Trophoblast cell (in vitro differentiated cells and primary cell): ENCODE measurements at regions not wholly inside any gene's neighbourhood (a gene's known extent, or its start where the extent isn't known, plus 50 kb on each side); places are given as distances from the start of the nearest gene placed in this dataset.

Source experiments
- DNase-seq, 2 donors: peaks; one replicate each; pipeline ENCODE4 v3.0.0-alpha.2; 2016
- H2AFZ ChIP-seq: 2 replicates; pipeline ENCODE4 v1.6.1; 2013; ENCODE audit warnings: low read length, moderate library complexity, mild to moderate bottlenecking; ENCODE audit not compliant: insufficient read depth, poor library complexity
- H2AK5ac ChIP-seq: 2 replicates; pipeline ENCODE4 v1.6.1; 2013; ENCODE audit warnings: mild to moderate bottlenecking, low read length
- H2BK120ac ChIP-seq: 2 replicates; pipeline ENCODE4 v1.6.1; 2013; ENCODE audit warnings: low read length, mild to moderate bottlenecking, moderate library complexity; ENCODE audit not compliant: insufficient read depth, poor library complexity
- H2BK12ac ChIP-seq: 2 replicates; pipeline ENCODE4 v1.6.1; 2013; ENCODE audit warnings: mild to moderate bottlenecking, low read length, moderate library complexity
- H2BK5ac ChIP-seq: 2 replicates; pipeline ENCODE4 v1.6.1; 2013; ENCODE audit warnings: low read length, low read depth, moderate library complexity, mild to moderate bottlenecking; ENCODE audit not compliant: poor library complexity
- H3K14ac ChIP-seq: 2 replicates; pipeline ENCODE4 v1.6.1; 2013; ENCODE audit warnings: mild to moderate bottlenecking, low read length
- H3K18ac ChIP-seq: 2 replicates; pipeline ENCODE4 v1.6.1; 2013; ENCODE audit warnings: mild to moderate bottlenecking, low read length
- H3K23ac ChIP-seq: 2 replicates; pipeline ENCODE4 v1.6.1; 2013; ENCODE audit warnings: low read length
- H3K27ac ChIP-seq: 2 replicates; pipeline ENCODE4 v1.5.1; 2013; ENCODE audit warnings: low read depth, mild to moderate bottlenecking, inconsistent platforms, low read length, moderate library complexity
- H3K27me3 ChIP-seq: 2 replicates; pipeline ENCODE4 v1.6.1; 2013; ENCODE audit warnings: inconsistent platforms, mild to moderate bottlenecking, low read length, moderate library complexity; ENCODE audit not compliant: insufficient read depth
- H3K36me3 ChIP-seq, 2 experiments: 1 replicate in 1 of 2; 2 replicates in 1 of 2; pipeline ENCODE4 v1.6.1; 2013; ENCODE audit warnings: low read length in 2 of 2, mild to moderate bottlenecking in 2 of 2, moderate library complexity in 1 of 2; ENCODE audit not compliant: insufficient read depth in 2 of 2, control insufficient read depth in 1 of 2
- H3K4ac ChIP-seq: 2 replicates; pipeline ENCODE4 v1.6.1; 2013; ENCODE audit warnings: low read depth, mild to moderate bottlenecking, low read length, moderate library complexity
- H3K4me1 ChIP-seq, 2 experiments: 1 replicate in 1 of 2; 2 replicates in 1 of 2; pipeline ENCODE4 v1.6.1; 2013; ENCODE audit warnings: low read length in 2 of 2, mild to moderate bottlenecking in 2 of 2, moderate library complexity in 1 of 2; ENCODE audit not compliant: insufficient read depth in 2 of 2, control insufficient read depth in 1 of 2
- H3K4me2 ChIP-seq: 2 replicates; pipeline ENCODE4 v1.6.1; 2013; ENCODE audit warnings: inconsistent platforms, mild to moderate bottlenecking, low read length, moderate library complexity
- H3K4me3 ChIP-seq: 2 replicates; pipeline ENCODE4 v1.5.1; 2013; ENCODE audit warnings: mild to moderate bottlenecking, low read depth, low read length, inconsistent platforms
- H3K79me1 ChIP-seq: one replicate; pipeline ENCODE4 v1.6.1; 2013; ENCODE audit warnings: low read length
- H3K79me2 ChIP-seq: 2 replicates; pipeline ENCODE4 v1.6.1; 2013; ENCODE audit warnings: low read length, mild to moderate bottlenecking; ENCODE audit not compliant: control insufficient read depth, insufficient read depth, poor library complexity
- H3K9ac ChIP-seq: 2 replicates; pipeline ENCODE4 v1.6.1; 2013; ENCODE audit warnings: mild to moderate bottlenecking, low read length
- H3K9me3 ChIP-seq: 2 replicates; pipeline ENCODE4 v1.6.1; 2013; ENCODE audit warnings: low read depth, mild to moderate bottlenecking, control low read depth, inconsistent platforms, low read length; ENCODE audit not compliant: insufficient read depth
- H4K12ac ChIP-seq: 2 replicates; pipeline ENCODE4 v1.6.1; 2013; ENCODE audit warnings: low read depth, mild to moderate bottlenecking, low read length, moderate library complexity
- H4K8ac ChIP-seq: 2 replicates; pipeline ENCODE4 v1.6.1; 2013; ENCODE audit warnings: low read depth, mild to moderate bottlenecking, low read length, moderate library complexity
- H4K91ac ChIP-seq: one replicate; pipeline ENCODE4 v1.6.1; 2013; ENCODE audit warnings: low read depth, mild to moderate bottlenecking, low read length, moderate library complexity
- WGBS: extraction: QIAGEN DNeasy Blood & Tissue Kit; methylation state at CpG from one replicate; pipeline ENCODE4 v1.1.7; 2013; ENCODE audit warnings: missing lambda C conversion rate; ENCODE audit not compliant: insufficient read length, insufficient coverage; ENCODE audit errors: extremely low coverage; 5-methylcytosine and 5-hydroxymethylcytosine counted together

DNA sequence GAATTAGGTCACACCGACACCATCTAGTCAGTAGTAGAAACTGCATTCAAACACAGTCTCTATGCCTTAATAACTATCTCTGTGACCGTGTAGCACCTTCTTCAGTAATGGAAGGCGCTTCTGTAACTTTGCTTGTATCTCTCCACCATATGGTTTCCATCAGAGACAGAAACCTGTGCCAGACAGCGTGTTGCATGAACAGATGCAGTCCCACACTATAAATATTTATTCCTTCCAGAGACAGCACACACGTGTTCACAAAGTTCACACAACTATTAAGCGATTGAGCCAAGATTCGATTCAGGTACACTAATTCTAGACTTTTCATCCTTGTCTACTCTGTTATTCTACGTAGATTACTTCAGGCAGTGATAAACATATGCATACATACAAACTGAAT lies 873.9 kb upstream of the MBL2 start:
- Histone ChIP-seq H3K4ac (no peak overlapping the region), H4K12ac (no peak overlapping the region), H3K9me3 (no peaks in the 10 kb centered on the region), H3K27ac (no peak overlapping the region), H3K4me2 (no peak overlapping the region), H2BK5ac (no peak overlapping the region), H3K14ac (no peak overlapping the region), H3K79me1 (no peaks in the 10 kb centered on the region), H3K9ac (no peak overlapping the region), H2BK120ac (no peak overlapping the region), H3K4me3 (no peak overlapping the region), H3K23ac (no peak overlapping the region), H3K18ac (no peak overlapping the region), H3K36me3 (no peaks in the 10 kb centered on the region), H3K79me2 (no peaks in the 10 kb centered on the region), H4K91ac (no peak overlapping the region), H2AK5ac (no peak overlapping the region), H3K27me3 (no peaks in the 10 kb centered on the region), H2AFZ (no peak overlapping the region), H3K4me1 (no peaks in the 10 kb centered on the region), H2BK12ac (no peak overlapping the region), H4K8ac (no peak overlapping the region)
- no peak for DNase-seq
- WGBS: no CpG with 5 or more reads among the region's 8 CpGs

DNA sequence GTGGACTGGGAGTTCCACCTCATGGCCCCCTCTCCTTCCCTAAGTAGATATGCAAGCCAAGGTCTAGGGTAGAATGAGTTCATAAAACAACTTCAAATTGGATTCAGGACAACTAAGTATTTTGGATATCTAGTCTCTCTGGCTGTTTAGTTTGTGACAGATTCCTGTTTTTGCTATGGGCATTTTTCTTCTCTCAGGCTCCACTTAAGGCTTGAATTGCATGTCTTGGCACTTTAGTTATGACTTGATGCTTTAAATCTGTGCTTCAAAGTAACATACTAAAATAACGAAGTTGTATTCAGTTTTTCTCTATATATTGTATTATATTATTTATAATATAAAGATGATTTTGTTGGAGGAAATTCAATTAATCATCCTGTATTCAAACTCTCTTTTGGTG lies 873.4 kb upstream of the MBL2 start:
- Histone ChIP-seq H2AK5ac (no peak overlapping the region), H3K9me3 (no peaks in the 10 kb centered on the region), H2BK120ac (no peak overlapping the region), H3K79me2 (no peaks in the 10 kb centered on the region), H3K79me1 (no peaks in the 10 kb centered on the region), H3K4me2 (no peak overlapping the region), H2AFZ (no peak overlapping the region), H3K14ac (no peak overlapping the region), H3K4ac (no peak overlapping the region), H4K8ac (no peak overlapping the region), H3K27ac (no peak overlapping the region), H3K23ac (no peak overlapping the region), H3K4me3 (no peak overlapping the region), H2BK5ac (no peak overlapping the region), H3K36me3 (no peaks in the 10 kb centered on the region), H3K9ac (no peak overlapping the region), H4K91ac (no peak overlapping the region), H4K12ac (peak overlapping the region; percentile 43), H3K4me1 (no peaks in the 10 kb centered on the region), H3K27me3 (no peaks in the 10 kb centered on the region), H3K18ac (no peak overlapping the region), H2BK12ac (no peak overlapping the region)
- no CpG with 5 or more reads among the region's 1 CpG for WGBS
- no peak for DNase-seq

DNA sequence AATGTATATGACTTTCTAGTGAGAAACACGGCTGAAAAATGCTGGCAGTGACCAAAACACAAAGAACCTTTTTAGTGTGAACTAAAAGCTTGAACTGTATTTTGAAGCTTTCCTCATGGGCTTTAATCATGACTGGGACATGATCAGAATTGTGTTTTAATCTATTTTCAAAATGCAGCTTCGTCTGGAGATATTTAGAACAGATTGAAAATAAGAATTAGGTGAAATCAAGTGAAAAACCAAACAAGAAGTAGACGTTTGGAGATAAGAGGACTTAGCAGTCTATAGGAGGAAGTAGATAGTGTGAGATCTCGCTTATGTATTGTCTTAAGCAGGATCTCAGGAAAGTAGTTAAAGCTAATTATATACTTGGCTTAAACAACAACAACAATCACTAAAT lies 865.4 kb upstream of the MBL2 start:
- Histone ChIP-seq H3K27ac (no peak overlapping the region), H3K4me3 (no peak overlapping the region), H3K4me2 (no peak overlapping the region), H3K4me1 (no peaks in the 10 kb centered on the region), H2AK5ac (no peak overlapping the region), H3K27me3 (no peaks in the 10 kb centered on the region), H3K9ac (no peak overlapping the region), H2BK5ac (no peak overlapping the region), H3K79me2 (no peaks in the 10 kb centered on the region), H3K79me1 (no peaks in the 10 kb centered on the region), H2BK120ac (no peak overlapping the region), H3K18ac (no peak overlapping the region), H3K36me3 (no peaks in the 10 kb centered on the region), H2AFZ (no peak overlapping the region), H3K4ac (no peak overlapping the region), H4K12ac (no peak overlapping the region), H3K23ac (no peak overlapping the region), H4K91ac (no peak overlapping the region), H3K14ac (no peak overlapping the region), H4K8ac (no peak overlapping the region), H3K9me3 (no peaks in the 10 kb centered on the region), H2BK12ac (no peak overlapping the region)
- no CpG with 5 or more reads among the region's 4 CpGs for WGBS
- DNase-seq: no peak

DNA sequence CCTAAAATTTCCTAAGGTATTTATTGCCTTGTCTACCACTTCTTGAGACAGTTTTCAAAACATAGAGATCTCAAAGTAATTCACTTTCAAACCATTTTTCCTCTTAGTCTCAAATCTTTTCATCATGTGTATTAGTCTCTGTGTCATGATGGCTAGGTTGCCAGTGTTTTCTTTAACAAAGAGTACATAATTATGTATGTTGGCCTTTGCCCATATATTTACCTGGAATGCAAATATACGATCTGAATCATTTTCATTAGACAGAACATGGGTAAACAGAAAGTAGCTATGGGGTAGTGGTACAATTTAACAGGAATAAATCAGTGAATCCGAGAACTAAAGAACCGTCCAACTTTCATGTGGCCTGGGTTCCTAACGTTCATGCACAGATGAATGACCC lies 852.1 kb upstream of the MBL2 start:
- no peak overlapping the region for H2BK120ac ChIP-seq
- H3K4ac ChIP-seq: no peak overlapping the region
- WGBS: no CpG with 5 or more reads among the region's 4 CpGs
- no peak overlapping the region for H4K91ac ChIP-seq
- H3K79me2 ChIP-seq: no peaks in the 10 kb centered on the region
- H3K27ac ChIP-seq: no peak overlapping the region
- no peak overlapping the region for H3K23ac ChIP-seq
- peaks cover 0 to 2% of the 10 kb centered on the region in 2 experiments for H3K4me1 ChIP-seq
- H3K9me3 ChIP-seq: no peaks in the 10 kb centered on the region
- H2BK12ac ChIP-seq: no peak overlapping the region
- no peak overlapping the region for H3K4me3 ChIP-seq
- peaks cover 2% of the 10 kb centered on the region for H3K79me1 ChIP-seq
- no peak overlapping the region for H4K8ac ChIP-seq
- DNase-seq: no peak
- H3K27me3 ChIP-seq: no peaks in the 10 kb centered on the region
- H3K9ac ChIP-seq: no peak overlapping the region
- H2BK5ac ChIP-seq: no peak overlapping the region
- no peak overlapping the region for H2AK5ac ChIP-seq
- H4K12ac ChIP-seq: no peak overlapping the region
- no peak overlapping the region for H3K14ac ChIP-seq
- no peaks in the 10 kb centered on the region for H3K36me3 ChIP-seq
- no peak overlapping the region for H2AFZ ChIP-seq
- H3K4me2 ChIP-seq: no peak overlapping the region
- no peak overlapping the region for H3K18ac ChIP-seq
